GM21515 (cell line): ENCODE measurements at regions not wholly inside any gene's neighbourhood (a gene's known extent, or its start where the extent isn't known, plus 50 kb on each side); places are given as distances from the start of the nearest gene placed in this dataset.

Source experiments
- ATAC-seq: cut with Tn5 transposase; IDR thresholded peaks from one replicate; pipeline ENCODE4 v1.9.1; 2021; ENCODE audit not compliant: unreplicated experiment

- ATAC-seq: no peak
Measured at GRCh38 chr11:42555190-42555589, 756.6 kb upstream of the API5 start.

- ATAC-seq: no peak
Measured at GRCh38 chr11:42571131-42571877, 740.5 kb upstream of the API5 start.

DNA sequence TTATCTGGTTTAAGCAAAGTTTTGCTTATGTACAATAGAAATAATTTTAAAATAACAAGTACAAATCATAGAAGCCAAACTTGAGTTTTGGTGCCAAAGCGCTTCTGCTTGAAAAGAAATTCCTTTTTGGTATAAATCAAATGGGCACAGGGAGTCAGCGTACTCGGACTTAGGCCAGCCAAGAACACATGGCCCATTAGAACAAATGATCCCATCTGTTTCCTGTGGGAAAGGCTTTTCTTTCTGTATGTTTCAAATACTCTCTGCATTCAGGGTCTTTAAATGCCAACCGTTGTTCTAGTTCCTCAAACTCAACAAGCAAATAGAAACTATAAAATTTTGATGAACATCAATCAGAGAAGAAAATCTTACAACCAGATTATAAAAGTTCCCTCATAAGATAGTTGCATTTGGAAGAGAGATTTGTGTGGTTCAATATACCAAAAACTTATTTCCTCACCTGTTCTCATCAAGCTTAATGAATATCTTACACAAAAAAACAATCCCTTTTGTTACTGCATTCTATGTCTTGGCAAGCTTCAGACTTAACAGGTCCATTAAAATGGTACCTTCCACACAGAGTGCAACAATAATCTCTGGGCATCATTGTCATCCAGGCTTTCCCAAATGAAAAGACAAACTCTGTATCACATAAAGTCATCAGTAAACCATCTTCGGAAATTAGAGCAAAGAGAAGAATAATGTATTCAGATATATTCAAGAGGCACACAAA is 739.8 kb upstream of the API5 start:
- ATAC-seq: no peak

DNA sequence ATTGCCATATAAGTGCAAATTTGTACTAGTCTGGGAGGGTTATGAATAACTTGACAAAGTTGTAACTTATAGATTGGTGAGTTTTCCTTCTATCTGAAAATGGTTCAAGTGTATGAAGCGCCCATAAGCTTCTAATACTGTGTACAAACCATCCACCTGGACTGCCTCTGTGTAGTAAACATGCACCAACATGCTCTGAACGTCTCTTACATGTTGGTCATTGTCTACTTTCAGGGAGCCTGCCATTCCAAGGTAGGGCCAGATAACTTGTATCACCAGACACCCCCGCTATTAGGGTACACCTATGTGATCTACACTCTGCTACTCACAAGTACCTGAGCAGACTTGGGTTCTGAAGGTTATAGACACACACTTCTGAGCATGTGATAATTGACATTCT is 735.5 kb upstream of the API5 start:
- no peak for ATAC-seq

GRCh38 chr11:42589286-42589685 is 722.5 kb upstream of the API5 start:
- ATAC-seq: no peak

DNA sequence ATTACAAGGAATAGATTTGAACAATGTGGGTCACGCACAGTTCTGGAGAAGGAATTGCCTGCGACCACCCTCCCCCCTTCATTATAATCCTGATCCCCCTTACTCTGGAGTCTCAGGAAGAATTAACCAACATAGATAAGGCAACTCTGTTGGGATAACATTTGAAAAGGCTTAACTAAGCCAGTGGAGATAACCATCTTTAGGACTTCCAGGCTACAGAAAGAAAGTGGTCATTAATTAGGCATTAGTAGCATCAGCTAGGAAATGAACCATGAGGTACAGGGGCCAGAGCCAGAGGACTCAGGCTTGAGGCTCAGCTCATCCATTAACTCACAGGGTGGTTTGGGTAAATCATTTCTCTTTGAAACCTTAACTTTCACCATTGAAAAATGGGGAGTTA is 720.0 kb upstream of the API5 start:
- no peak for ATAC-seq

GRCh38 chr11:42593441-42593840 is 718.4 kb upstream of the API5 start:
- no peak for ATAC-seq

- no peak for ATAC-seq
Measured at GRCh38 chr11:42595876-42596275, 715.9 kb upstream of the API5 start.

- no peak for ATAC-seq
Measured at GRCh38 chr11:42596576-42597145, 715.1 kb upstream of the API5 start.

DNA sequence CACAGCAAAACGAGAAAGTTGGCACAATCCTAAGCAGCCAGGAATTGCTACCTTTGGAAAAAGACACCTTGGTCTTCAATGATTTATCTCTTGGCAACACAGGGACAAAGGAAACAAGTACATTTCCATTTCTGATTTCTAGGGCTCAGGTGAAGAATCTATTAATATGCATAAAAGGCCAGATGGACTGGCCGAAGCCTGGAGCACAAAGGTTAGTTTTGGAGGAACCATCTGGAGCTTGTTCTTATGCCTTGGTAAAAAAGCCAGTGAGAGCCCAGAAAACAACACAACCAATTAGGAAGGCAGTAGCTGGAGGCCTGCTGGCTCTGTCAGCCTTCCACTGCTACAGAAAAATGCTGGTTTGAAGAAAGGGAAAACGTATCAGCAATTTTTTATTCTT is 713.5 kb upstream of the API5 start:
- no peak for ATAC-seq

DNA sequence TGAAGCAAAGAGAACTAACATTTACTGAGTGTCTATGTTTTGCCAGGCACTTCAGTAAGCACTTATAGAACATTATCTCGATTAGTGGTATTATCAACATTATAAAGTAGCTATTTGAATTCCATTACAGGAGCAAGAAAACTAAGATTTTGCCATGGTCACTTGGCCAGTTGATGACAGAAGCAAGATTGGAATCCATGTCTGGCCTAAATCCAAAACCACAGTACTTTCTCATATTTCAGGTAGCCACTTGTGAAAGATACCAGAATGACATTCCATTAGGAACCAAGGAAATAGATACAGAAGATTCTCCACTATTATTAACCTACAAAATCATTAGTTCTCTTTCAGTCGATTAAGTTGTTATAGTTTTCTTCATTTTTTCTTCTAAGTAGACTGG is 691.0 kb upstream of the API5 start:
- ATAC-seq: no peak

- no peak for ATAC-seq
Measured at GRCh38 chr11:42625757-42626665, 685.8 kb upstream of the API5 start.

- no peak for ATAC-seq
Measured at GRCh38 chr11:42631220-42631843, 680.5 kb upstream of the API5 start.

DNA sequence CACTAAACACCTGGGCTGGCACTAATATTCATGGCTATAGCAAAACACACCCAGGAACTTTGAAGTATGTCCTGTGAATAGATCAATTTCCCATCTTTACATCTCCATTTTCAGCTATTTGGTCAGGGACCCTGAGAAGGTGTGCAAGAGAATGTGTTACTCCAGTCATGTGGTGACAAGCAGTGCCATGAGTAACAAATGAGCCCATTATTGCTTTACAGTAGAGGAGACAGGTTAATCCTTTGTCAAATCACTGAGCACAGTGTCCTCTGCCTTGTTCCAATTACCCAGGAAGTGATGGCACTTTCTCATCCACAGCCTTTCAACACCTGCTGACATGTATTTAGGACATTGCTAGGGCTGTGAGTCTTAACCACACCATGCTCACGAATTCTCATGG is 664.8 kb upstream of the API5 start:
- ATAC-seq: no peak

- ATAC-seq: no peak
Measured at GRCh38 chr11:42647993-42648392, 663.8 kb upstream of the API5 start.

DNA sequence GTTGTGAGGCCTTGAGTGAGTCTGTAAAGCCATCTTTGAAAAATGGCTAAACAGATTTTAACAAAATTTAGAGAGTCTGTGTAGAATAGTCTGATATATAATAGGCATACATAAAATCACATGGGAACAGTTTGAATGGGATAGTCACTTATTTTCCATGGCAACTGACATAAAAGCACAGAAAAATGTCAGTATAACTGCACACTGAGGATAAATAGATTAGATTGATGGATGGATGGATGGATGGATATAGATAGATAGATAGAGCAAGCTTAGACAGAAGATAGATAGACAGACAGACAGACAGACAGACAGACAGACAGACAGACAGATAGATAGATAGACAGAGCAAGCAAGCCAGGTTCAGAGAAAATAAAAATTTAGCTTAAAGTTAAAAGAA is 660.2 kb upstream of the API5 start:
- no peak for ATAC-seq

GRCh38 chr11:42657169-42657568 is 654.6 kb upstream of the API5 start:
- ATAC-seq: no peak

DNA sequence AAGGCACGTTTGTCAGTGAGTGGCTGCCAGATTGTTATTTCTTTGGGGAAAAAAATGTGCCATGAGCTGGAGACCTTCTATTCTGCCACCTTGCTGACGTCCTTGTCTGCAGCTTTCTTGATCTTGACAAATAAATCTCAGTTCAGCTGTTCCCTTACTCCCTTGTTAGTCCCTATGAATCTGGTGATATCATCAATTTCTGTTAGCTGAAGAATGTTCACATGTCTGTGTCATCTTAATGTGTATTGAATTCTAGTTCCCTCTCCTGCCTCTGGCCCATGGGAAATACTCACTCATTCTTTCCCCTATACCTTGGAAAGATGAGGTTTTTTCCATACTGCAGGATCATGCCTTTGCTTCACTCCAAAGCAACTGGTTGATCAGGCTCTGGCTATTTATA is 649.9 kb upstream of the API5 start:
- ATAC-seq: no peak

DNA sequence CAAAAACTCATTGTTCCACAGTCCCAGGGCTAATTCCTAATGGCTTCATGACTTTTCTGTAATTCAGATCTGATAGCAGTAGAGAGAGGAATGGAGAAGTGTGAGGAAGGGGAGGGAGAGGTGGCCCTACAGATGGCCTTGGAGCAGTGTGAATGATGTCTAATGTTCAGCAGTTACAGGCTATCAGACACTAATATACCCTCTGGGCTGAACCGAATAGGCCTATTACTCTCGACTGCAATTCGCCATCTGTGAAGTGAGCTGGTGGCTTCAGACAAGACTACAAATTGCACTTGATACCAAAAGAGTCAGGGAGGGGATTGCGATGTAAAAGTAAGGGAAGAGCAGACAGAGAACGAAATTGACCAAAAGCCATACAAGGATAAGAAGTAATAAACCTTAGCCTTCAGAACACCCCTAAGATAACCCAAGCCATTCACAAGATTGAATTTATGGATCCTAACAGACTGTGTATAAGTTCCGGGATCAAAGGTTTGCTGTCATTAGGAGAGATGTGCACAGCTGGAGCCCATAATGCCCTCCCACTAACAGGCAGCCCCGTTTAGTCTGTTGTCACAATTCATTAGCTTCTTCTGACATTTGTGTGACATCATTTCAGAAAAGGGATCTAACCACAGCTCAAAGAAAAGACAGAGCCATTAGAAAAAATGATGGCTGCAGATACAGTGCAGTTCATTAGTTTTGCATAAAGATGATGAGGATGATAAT is 642.4 kb upstream of the API5 start:
- no peak for ATAC-seq

- no peak for ATAC-seq
Measured at GRCh38 chr11:42674436-42674835, 637.4 kb upstream of the API5 start.
